NT2/D1 (cell line): ENCODE measurements at regions not wholly inside any gene's neighbourhood (a gene's known extent, or its start where the extent isn't known, plus 50 kb on each side); places are given as distances from the start of the nearest gene placed in this dataset.

Source experiments
- SUZ12 ChIP-seq: IDR thresholded peaks from 2 replicates; pipeline ENCODE4 v1.6.1; 2011; ENCODE audit not compliant: insufficient read length, insufficient read depth; ENCODE audit errors: extremely low read depth
- YY1 ChIP-seq: IDR thresholded peaks from 2 replicates; pipeline ENCODE4 v1.6.1; 2011; ENCODE audit not compliant: insufficient read length, insufficient read depth
- ZNF274 ChIP-seq: IDR thresholded peaks from 2 replicates; pipeline ENCODE4 v1.6.1; 2011; ENCODE audit warnings: mild to moderate bottlenecking, low read depth, low read length

- TF ChIP-seq ZNF274 (no peak), YY1 (no peak), SUZ12 (no peak)
Observed at GRCh38 chr20:39654171-39654570, 692.0 kb downstream of the DHX35 start.
